Right lobe of liver (tissue), 6 donors: ENCODE measurements at regions not wholly inside any gene's neighbourhood (a gene's known extent, or its start where the extent isn't known, plus 50 kb on each side); places are given as distances from the start of the nearest gene placed in this dataset.

ENCODE experiments used
- ATAC-seq, 4 donors: fragments of 200-7000 bp; cut with Tn5 transposase; one replicate each; pipeline ENCODE4 v1.9.1; 2020; ENCODE audit warnings: mild to moderate bottlenecking in 4 of 4, moderate library complexity in 4 of 4
- DNase-seq, 3 donors: peaks; one replicate each; pipeline ENCODE4 v3.0.0-alpha.2; 2020
- H3K27ac ChIP-seq, 3 donors: fragments of 200-600 bp; one replicate each; pipeline ENCODE4 v1.8.0; 2022
- H3K27me3 ChIP-seq, 2 donors: fragments of 200-600 bp; one replicate each; pipeline ENCODE4 v1.8.0; 2022
- H3K36me3 ChIP-seq, 4 donors: fragments of 200-600 bp; sonication (generic) in 1 of 4; one replicate each; pipeline versions ENCODE4 v1.5.1 to v1.8.0; 2017 to 2022; ENCODE audit warnings: control low read depth in 1 of 4
- H3K4me1 ChIP-seq, 4 donors: fragments of 200-600 bp; sonication (generic) in 1 of 4; one replicate each; pipeline versions ENCODE4 v1.5.1 to v1.8.0; 2017 to 2022; ENCODE audit warnings: control low read depth in 1 of 4
- H3K4me3 ChIP-seq, 3 donors: fragments of 200-600 bp; one replicate each; pipeline ENCODE4 v1.8.0; 2022
- H3K9me3 ChIP-seq, 4 donors: fragments of 200-600 bp; sonication (generic) in 1 of 4; one replicate each; pipeline versions ENCODE4 v1.5.1 to v1.8.0; 2017 to 2022; ENCODE audit warnings: control low read depth in 1 of 4
- CTCF ChIP-seq, 4 donors: fragments of 200-600 bp in 3 of 4; fragments of 450-650 bp in 1 of 4; IDR thresholded peaks; one replicate each; pipeline versions ENCODE4 v1.5.1 to v1.8.0; 2016 to 2022; ENCODE audit warnings: antibody characterized with exemption in 4 of 4, mild to moderate bottlenecking in 2 of 4
- POLR2A ChIP-seq: fragments of 450-650 bp; IDR thresholded peaks from one replicate; pipeline ENCODE4 v1.6.1; 2017; ENCODE audit warnings: antibody characterized with exemption, mild to moderate bottlenecking
- WGBS: methylation state at CpG from one replicate; pipeline ENCODE4 v1.1.6; 2018; ENCODE audit warnings: low coverage, low lambda C conversion rate; ENCODE audit not compliant: insufficient coverage; ENCODE audit errors: missing lambda C conversion rate; 5-methylcytosine and 5-hydroxymethylcytosine counted together
- intact Hi-C, 2 donors: fragments of 100-400 bp; cut with DNase I; formaldehyde crosslinking; loops; one replicate each; pipeline versions ENCODE4 v1.11.2 to v1.14.1; 2022
- donor health status: DM: no; HTN: yes; CAD: no.
- donor health status: DM: no; HTN: no; CAD: no.
- donor health status: DM: no; HTN: no; CAD: no.
- donor health status: DM: no; HTN: yes; CAD: no.
- donor health status: DM: no; HTN: yes; CAD: no.

GRCh38 chr21:27582246-27582947 is 615.5 kb upstream of the ADAMTS5 start:
- 69% methylated on average over 2 of the region's 2 CpGs for WGBS
- DNase-seq, result no peak
- intact Hi-C loops, result no loop called here
- Histone ChIP-seq H3K27me3 (no peaks in the 10 kb centered on the region), H3K36me3 (no peaks in the 10 kb centered on the region), H3K9me3 (no peaks in the 10 kb centered on the region), H3K4me3 (no peak overlapping the region), H3K4me1 (no peaks in the 10 kb centered on the region), H3K27ac (no peak overlapping the region)
- TF ChIP-seq POLR2A, result no peak
- no peak for TF ChIP-seq CTCF (IDR thresholded peaks at IDR 0.05)
- no peak for ATAC-seq

DNA sequence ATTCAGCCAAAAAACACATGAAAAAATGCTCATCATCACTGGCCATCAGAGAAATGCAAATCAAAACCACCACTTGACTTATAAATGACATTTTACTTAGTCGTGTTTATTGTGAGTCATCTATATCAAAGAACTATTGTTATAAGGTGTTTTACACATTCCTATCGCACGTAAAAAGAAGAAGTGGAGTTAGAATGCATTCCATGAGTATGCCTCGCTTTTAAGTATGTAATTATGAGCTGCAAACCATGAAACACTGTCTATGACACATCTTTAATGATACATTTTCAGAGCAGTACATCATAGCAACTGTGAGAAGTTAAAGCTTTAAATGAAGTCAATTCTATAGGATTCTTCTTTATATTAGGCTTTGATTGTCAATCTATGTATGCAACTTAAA is 614.3 kb upstream of the ADAMTS5 start:
- Histone ChIP-seq H3K36me3 (no peaks in the 10 kb centered on the region), H3K4me1 (no peaks in the 10 kb centered on the region), H3K27me3 (no peaks in the 10 kb centered on the region), H3K9me3 (no peaks in the 10 kb centered on the region), H3K4me3 (no peak overlapping the region), H3K27ac (no peak overlapping the region)
- no peak for ATAC-seq
- 38% methylated on average over 4 of the region's 4 CpGs for WGBS
- intact Hi-C loops, result no loop called here
- no peak for DNase-seq
- TF ChIP-seq CTCF (IDR thresholded peaks at IDR 0.05) (no peak), POLR2A (no peak)

GRCh38 chr21:27580276-27580675 is 613.4 kb upstream of the ADAMTS5 start:
- TF ChIP-seq POLR2A (no peak), CTCF (IDR thresholded peaks at IDR 0.05) (no peak)
- intact Hi-C loops, result no loop called here
- H3K9me3 ChIP-seq, result no peaks in the 10 kb centered on the region
- no peaks in the 10 kb centered on the region for H3K4me1 ChIP-seq
- no peak overlapping the region for H3K27ac ChIP-seq
- H3K27me3 ChIP-seq, result no peaks in the 10 kb centered on the region
- no peak for DNase-seq
- H3K4me3 ChIP-seq, result no peak overlapping the region
- no peaks in the 10 kb centered on the region for H3K36me3 ChIP-seq
- ATAC-seq, result no peak
- 73% methylated on average over 1 of the region's 1 CpG for WGBS

DNA sequence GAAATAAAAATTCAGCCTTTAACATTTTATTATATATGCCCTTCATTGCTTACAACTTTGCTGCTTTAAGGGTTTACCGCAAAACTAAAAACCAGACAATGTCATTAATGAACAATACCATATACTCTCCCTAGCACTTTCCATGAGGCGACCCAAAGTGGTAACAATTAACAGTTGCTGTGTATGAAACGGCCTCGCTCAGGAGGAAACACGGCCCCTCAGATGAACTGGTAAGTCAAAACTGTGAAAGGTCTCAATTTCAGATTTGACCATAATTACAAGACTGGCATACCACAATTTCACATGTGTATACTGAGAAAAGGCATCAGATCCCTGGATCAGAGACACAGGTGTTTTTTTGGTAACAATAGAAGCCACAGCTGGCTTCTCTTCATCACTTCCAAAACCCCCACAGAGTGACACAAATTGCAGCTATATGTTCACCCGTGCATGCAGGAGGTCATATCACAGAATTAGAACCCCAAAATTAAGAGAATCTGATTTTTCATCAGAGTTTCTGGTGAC is 611.9 kb upstream of the ADAMTS5 start:
- 73% methylated on average over 6 of the region's 6 CpGs for WGBS
- H3K4me1 ChIP-seq, result no peaks in the 10 kb centered on the region
- intact Hi-C loops, result no loop called here
- H3K27me3 ChIP-seq, result no peaks in the 10 kb centered on the region
- DNase-seq (no peak), ATAC-seq (no peak)
- no peak overlapping the region for H3K4me3 ChIP-seq
- H3K9me3 ChIP-seq, result no peaks in the 10 kb centered on the region
- no peaks in the 10 kb centered on the region for H3K36me3 ChIP-seq
- H3K27ac ChIP-seq, result no peak overlapping the region
- TF ChIP-seq POLR2A (no peak), CTCF (IDR thresholded peaks at IDR 0.05) (no peak)
